NCI-H187 (cell line): ENCODE measurements at regions not wholly inside any gene's neighbourhood (a gene's known extent, or its start where the extent isn't known, plus 50 kb on each side); places are given as distances from the start of the nearest gene placed in this dataset.
"Not testable (repeated sequence)": the region's sequence is repeated elsewhere in the genome, so short reads cannot be mapped to it uniquely, and the experiment has no call there.

ENCODE experiments used
- DNase-seq, 2 experiments: peaks; one replicate each; lab custom pipeline; 2025; lab: John Stamatoyannopoulos, UW

GRCh38 chr6:11427091-11427722 is 110.3 kb upstream of the TMEM170B start:
- DNase-seq: no peak

- DNase-seq: no peak
These were observed 111.0 kb upstream of the TMEM170B start for GRCh38 chr6:11426571-11426970.

- DNase-seq: no peak
These were observed 111.7 kb upstream of the TMEM170B start for GRCh38 chr6:11425876-11426275.

GRCh38 chr6:11425431-11425871 is 112.1 kb upstream of the TMEM170B start:
- DNase-seq: no peak

- DNase-seq: no peak
These were observed 113.0 kb upstream of the TMEM170B start for GRCh38 chr6:11424395-11425034.

- no peak for DNase-seq
These were observed 113.9 kb upstream of the TMEM170B start for GRCh38 chr6:11423667-11424066.

GRCh38 chr6:11423072-11423471 is 114.5 kb upstream of the TMEM170B start:
- no peak for DNase-seq

GRCh38 chr6:11419763-11420453 is 117.6 kb upstream of the TMEM170B start:
- DNase-seq: no peak

GRCh38 chr6:11418290-11418905 is 119.2 kb upstream of the TMEM170B start:
- no peak for DNase-seq

- DNase-seq: no peak
These were observed 120.5 kb upstream of the TMEM170B start for GRCh38 chr6:11416936-11417576.

GRCh38 chr6:11416099-11416935 is 121.2 kb upstream of the TMEM170B start:
- DNase-seq: not testable (repeated sequence)

GRCh38 chr6:11415557-11415956 is 122.0 kb upstream of the TMEM170B start:
- DNase-seq: no peak

GRCh38 chr6:11414176-11414963 is 123.2 kb upstream of the TMEM170B start:
- DNase-seq: no peak

- no peak for DNase-seq
These were observed 123.8 kb upstream of the TMEM170B start for GRCh38 chr6:11413728-11414127.

GRCh38 chr6:11413117-11413687 is 124.3 kb upstream of the TMEM170B start:
- no peak for DNase-seq

- DNase-seq: no peak
These were observed 124.9 kb upstream of the TMEM170B start for GRCh38 chr6:11412616-11413015.

- DNase-seq: no peak
These were observed 125.5 kb upstream of the TMEM170B start for GRCh38 chr6:11412011-11412424.

- DNase-seq: no peak
These were observed 126.0 kb upstream of the TMEM170B start for GRCh38 chr6:11411593-11411992.

GRCh38 chr6:11410539-11411307 is 126.8 kb upstream of the TMEM170B start:
- DNase-seq: no peak
